H1 (cell line): ENCODE measurements at regions not wholly inside any gene's neighbourhood (a gene's known extent, or its start where the extent isn't known, plus 50 kb on each side); places are given as distances from the start of the nearest gene placed in this dataset.

Experiments used
- CTCF ChIA-PET: fragments of 300-600 bp; sonication (Branson Sonifier 250); formaldehyde crosslinking; loops from one replicate; lab custom pipeline; 2021; ENCODE audit not compliant: partially characterized antibody; lab: Charles Lee
- POLR2A ChIA-PET: fragments of 300-600 bp; sonication (Branson Sonifier 250); formaldehyde crosslinking; loops from one replicate; lab custom pipeline; 2021; ENCODE audit warnings: inconsistent platforms; ENCODE audit not compliant: partially characterized antibody; lab: Charles Lee
- DNase-seq, 2 experiments: peaks; one replicate each; pipeline versions ENCODE4 v3.0.0 to v3.0.0-alpha.2; 2010 to 2022; ENCODE audit warnings: low spot score in 2 of 2, low read depth in 1 of 2, mixed read lengths in 1 of 2
- FAIRE-seq: peaks from 2 replicates; lab custom pipeline; 2011; peaks lifted over from hg19 to GRCh38; lab: Jason Lieb, UNC
- H2AFZ ChIP-seq: 2 replicates; pipeline ENCODE4 v1.8.1; 2012; ENCODE audit warnings: low read length, inconsistent platforms
- H2AK5ac ChIP-seq: 2 replicates; pipeline ENCODE4 v1.6.1; 2013; ENCODE audit warnings: low read depth, low read length
- H2BK120ac ChIP-seq: replicated peaks from 2 replicates; pipeline ENCODE3; 2013; ENCODE audit warnings: low read depth, low read length, inconsistent platforms
- H2BK12ac ChIP-seq: 2 replicates; pipeline ENCODE4 v1.6.1; 2013; ENCODE audit warnings: low read depth, low read length
- H2BK15ac ChIP-seq: 2 replicates; pipeline ENCODE4 v1.6.1; 2013; ENCODE audit warnings: low read length
- H2BK20ac ChIP-seq: 2 replicates; pipeline ENCODE4 v1.6.1; 2013; ENCODE audit warnings: low read length
- H2BK5ac ChIP-seq: 2 replicates; pipeline ENCODE4 v1.6.1; 2013; ENCODE audit warnings: low read depth, low read length
- H3K14ac ChIP-seq: 2 replicates; pipeline ENCODE4 v1.6.1; 2013; ENCODE audit warnings: inconsistent platforms; ENCODE audit not compliant: insufficient read length
- H3K18ac ChIP-seq: 2 replicates; pipeline ENCODE4 v1.6.1; 2013; ENCODE audit warnings: low read length; ENCODE audit errors: extremely low read depth
- H3K23ac ChIP-seq: 2 replicates; pipeline ENCODE4 v1.6.1; 2013; ENCODE audit warnings: inconsistent platforms; ENCODE audit not compliant: insufficient read length
- H3K23me2 ChIP-seq: 2 replicates; pipeline ENCODE4 v1.6.1; 2013; ENCODE audit warnings: low read depth, low read length
- H3K27ac ChIP-seq: 2 replicates; pipeline ENCODE4 v1.6.1; 2011; ENCODE audit warnings: low read depth, low read length, inconsistent platforms
- H3K27me3 ChIP-seq, 4 experiments: replicated peaks in 1 of 4; 1 replicate in 1 of 4; 2 replicates in 3 of 4; pipeline versions ENCODE4 v1.6.1 to v1.8.1; 2011 to 2013; ENCODE audit warnings: low read length in 3 of 4, mild to moderate bottlenecking in 3 of 4, inconsistent platforms in 2 of 4, mixed read lengths in 2 of 4, moderate library complexity in 1 of 4; ENCODE audit not compliant: control insufficient read depth in 3 of 4, insufficient read depth in 3 of 4; ENCODE audit errors: extremely low read depth in 1 of 4
- H3K36me3 ChIP-seq, 4 experiments: 2 replicates each; pipeline versions ENCODE4 v1.6.1 to v1.8.1; 2011 to 2013; ENCODE audit warnings: mild to moderate bottlenecking in 4 of 4, low read length in 3 of 4, moderate library complexity in 2 of 4, control low read depth in 1 of 4, inconsistent platforms in 1 of 4; ENCODE audit not compliant: insufficient read depth in 4 of 4, control insufficient read depth in 2 of 4
- H3K4ac ChIP-seq: replicated peaks from 2 replicates; pipeline ENCODE3; 2013; ENCODE audit warnings: low read length, low read depth, mixed read lengths, inconsistent platforms; ENCODE audit not compliant: insufficient read length
- H3K4me1 ChIP-seq, 4 experiments: replicated peaks in 1 of 4; 1 replicate in 1 of 4; 2 replicates in 3 of 4; pipeline versions ENCODE4 v1.6.1 to v1.8.1; 2011 to 2013; ENCODE audit warnings: low read length in 3 of 4, inconsistent platforms in 2 of 4, mixed read lengths in 1 of 4; ENCODE audit not compliant: insufficient read depth in 4 of 4, control insufficient read depth in 3 of 4
- H3K4me2 ChIP-seq, 2 experiments: 2 replicates each; pipeline versions ENCODE4 v1.6.1 to v1.8.1; 2011 to 2013; ENCODE audit warnings: low read depth in 2 of 2, low read length in 2 of 2, control low read depth in 1 of 2, inconsistent platforms in 1 of 2, mild to moderate bottlenecking in 1 of 2; ENCODE audit not compliant: insufficient read depth in 1 of 2
- H3K4me3 ChIP-seq, 4 experiments: fragments of 200-600, 300-600 bp in 1 of 4; sonication (generic), shearing (Covaris generic), sonication (Bioruptor Twin) in 1 of 4; 2 replicates each; pipeline versions ENCODE4 v1.5.1 to v1.8.1; 2011 to 2016; ENCODE audit warnings: low read length in 4 of 4, low read depth in 3 of 4, control low read depth in 2 of 4, inconsistent platforms in 2 of 4, mild to moderate bottlenecking in 2 of 4, mixed read lengths in 1 of 4, moderate library complexity in 1 of 4; ENCODE audit not compliant: insufficient read depth in 2 of 4; ENCODE audit errors: extremely low read depth in 1 of 4
- H3K56ac ChIP-seq: replicated peaks from 2 replicates; pipeline ENCODE3; 2013; ENCODE audit warnings: low read depth, mild to moderate bottlenecking, mixed read lengths, low read length, inconsistent platforms; ENCODE audit not compliant: insufficient read length
- H3K79me1 ChIP-seq: 2 replicates; pipeline ENCODE4 v1.6.1; 2013; ENCODE audit warnings: low read depth, low read length, control low read depth
- H3K79me2 ChIP-seq, 2 experiments: 2 replicates each; pipeline versions ENCODE4 v1.6.1 to v1.8.1; 2012 to 2013; ENCODE audit warnings: low read length in 2 of 2, mild to moderate bottlenecking in 2 of 2, inconsistent platforms in 1 of 2; ENCODE audit not compliant: insufficient read depth in 2 of 2, control insufficient read depth in 1 of 2
- H3K9ac ChIP-seq, 4 experiments: replicated peaks in 1 of 4; 1 replicate in 1 of 4; 2 replicates in 3 of 4; pipeline versions ENCODE4 v1.6.1 to v1.8.1; 2011 to 2013; ENCODE audit warnings: low read depth in 3 of 4, low read length in 3 of 4, control low read depth in 2 of 4, mild to moderate bottlenecking in 2 of 4, moderate library complexity in 2 of 4, inconsistent platforms in 1 of 4; ENCODE audit errors: extremely low read depth in 1 of 4
- H3K9me3 ChIP-seq, 2 experiments: 2 replicates each; pipeline versions ENCODE4 v1.6.1 to v1.8.1; 2012 to 2013; ENCODE audit warnings: mild to moderate bottlenecking in 2 of 2, moderate library complexity in 2 of 2, control low read depth in 1 of 2, inconsistent platforms in 1 of 2, low read depth in 1 of 2, low read length in 1 of 2, mixed read lengths in 1 of 2; ENCODE audit not compliant: insufficient read depth in 2 of 2
- H4K20me1 ChIP-seq, 2 experiments: replicated peaks in 1 of 2; 2 replicates each; pipeline versions ENCODE3 to v1.8.1; 2011 to 2013; ENCODE audit warnings: inconsistent platforms in 2 of 2, low read length in 2 of 2, mild to moderate bottlenecking in 1 of 2; ENCODE audit not compliant: insufficient read depth in 2 of 2, control insufficient read depth in 1 of 2
- H4K5ac ChIP-seq: 2 replicates; pipeline ENCODE4 v1.6.1; 2013; ENCODE audit warnings: low read length, low read depth, mixed read lengths, inconsistent platforms; ENCODE audit not compliant: insufficient read length
- H4K8ac ChIP-seq: 2 replicates; pipeline ENCODE4 v1.8.0; 2013; ENCODE audit warnings: mild to moderate bottlenecking, moderate library complexity, low read length, inconsistent platforms; ENCODE audit not compliant: insufficient read depth; ENCODE audit errors: extremely low read depth
- H4K91ac ChIP-seq: replicated peaks from 2 replicates; pipeline ENCODE3; 2013; ENCODE audit warnings: low read length, mixed read lengths, inconsistent platforms; ENCODE audit not compliant: insufficient read length
- ASH2L ChIP-seq: fragments of 200-600, 300-600 bp; sonication (generic); IDR thresholded peaks from one replicate; pipeline ENCODE4 v1.7.1; 2017; ENCODE audit warnings: low read length
- ATF2 ChIP-seq: IDR thresholded peaks from 2 replicates; pipeline ENCODE4 v1.6.1; 2012; ENCODE audit warnings: low read length, inconsistent platforms
- CHD1 ChIP-seq: IDR thresholded peaks from 2 replicates; pipeline ENCODE4 v1.6.1; 2012; ENCODE audit warnings: low read depth, low read length, improper control_type of control experiment
- CREB1 ChIP-seq: IDR thresholded peaks from 2 replicates; pipeline ENCODE4 v1.6.1; 2012; ENCODE audit warnings: inconsistent platforms
- EGR1 ChIP-seq: IDR thresholded peaks from 2 replicates; pipeline ENCODE4 v1.6.1; 2011; ENCODE audit warnings: low read depth, low read length, borderline replicate concordance
- FOSL1 ChIP-seq: IDR thresholded peaks from 2 replicates; pipeline ENCODE4 v1.6.1; 2011; ENCODE audit warnings: mild to moderate bottlenecking, low read depth, low read length, moderate library complexity; ENCODE audit not compliant: insufficient read depth
- HDAC2 ChIP-seq, 2 experiments: fragments of 300-600 bp in 1 of 2; sonication (generic) in 1 of 2; IDR thresholded peaks; 2 replicates each; pipeline ENCODE4 v1.6.1; 2011 to 2012; ENCODE audit warnings: low read depth in 2 of 2, low read length in 2 of 2, mild to moderate bottlenecking in 2 of 2, moderate library complexity in 2 of 2, borderline replicate concordance in 1 of 2, inconsistent platforms in 1 of 2
- KDM1A ChIP-seq: fragments of 200-600, 300-600 bp; sonication (generic); IDR thresholded peaks from 2 replicates; pipeline ENCODE4 v1.7.1; 2016; ENCODE audit warnings: mild to moderate bottlenecking, low read length, borderline replicate concordance
- KDM4A ChIP-seq: IDR thresholded peaks from one replicate; pipeline ENCODE4 v1.7.1; 2012; ENCODE audit warnings: low read depth, mild to moderate bottlenecking, moderate library complexity, low read length, inconsistent platforms; ENCODE audit not compliant: severe bottlenecking
- NRF1 ChIP-seq: IDR thresholded peaks from 2 replicates; pipeline ENCODE4 v1.6.1; 2011; ENCODE audit warnings: mild to moderate bottlenecking, low read depth, low read length, improper control_type of control experiment
- RFX5 ChIP-seq: IDR thresholded peaks from 2 replicates; pipeline ENCODE4 v1.6.1; 2011; ENCODE audit warnings: low read depth, low read length, improper control_type of control experiment, borderline replicate concordance
- SIRT6 ChIP-seq: IDR thresholded peaks from one replicate; pipeline ENCODE4 v1.7.1; 2012; ENCODE audit warnings: low read length, inconsistent platforms
- SP1 ChIP-seq: IDR thresholded peaks from 2 replicates; pipeline ENCODE4 v1.6.1; 2011; ENCODE audit warnings: low read depth, low read length
- USF2 ChIP-seq: IDR thresholded peaks from 2 replicates; pipeline ENCODE4 v1.6.1; 2011; ENCODE audit warnings: low read length, improper control_type of control experiment

- H3K9ac ChIP-seq: no peak overlapping the region
- H4K8ac ChIP-seq: no peak overlapping the region
- no peak overlapping the region for H4K5ac ChIP-seq
- no peak overlapping the region for H3K4me3 ChIP-seq
- H2BK12ac ChIP-seq: no peak overlapping the region
- no peak overlapping the region for H3K14ac ChIP-seq
- no peak overlapping the region for H2BK15ac ChIP-seq
- FAIRE-seq: no peak
- no peak overlapping the region for H2AK5ac ChIP-seq
- no peak overlapping the region for H2BK120ac ChIP-seq
- no peaks in the 10 kb centered on the region for H3K36me3 ChIP-seq
- H3K4ac ChIP-seq: no peak overlapping the region
- H3K18ac ChIP-seq: no peak overlapping the region
- H3K23ac ChIP-seq: no peak overlapping the region
- H3K79me1 ChIP-seq: no peaks in the 10 kb centered on the region
- no peaks in the 10 kb centered on the region for H3K9me3 ChIP-seq
- no peak overlapping the region for H2BK20ac ChIP-seq
- H3K56ac ChIP-seq: no peak overlapping the region
- no peak for DNase-seq
- no peak overlapping the region for H2BK5ac ChIP-seq
- no peaks in the 10 kb centered on the region for H3K4me1 ChIP-seq
- ChIA-PET CTCF (no interaction called here), POLR2A (no interaction called here)
- no peaks in the 10 kb centered on the region for H3K23me2 ChIP-seq
- no peak overlapping the region for H3K4me2 ChIP-seq
- H3K79me2 ChIP-seq: no peaks in the 10 kb centered on the region
- no peaks in the 10 kb centered on the region for H4K20me1 ChIP-seq
- no peaks in the 10 kb centered on the region for H3K27me3 ChIP-seq
- no peak overlapping the region for H4K91ac ChIP-seq
- H2AFZ ChIP-seq: no peak overlapping the region
- no peak overlapping the region for H3K27ac ChIP-seq
- TF ChIP-seq ASH2L (no peak), HDAC2 (IDR thresholded peaks at IDR 0.05; ENCODE audit: borderline replicate concordance in 1 of 2, low read depth in 2 of 2, low read length in 2 of 2) (no peak), NRF1 (no peak), CHD1 (no peak), CREB1 (no peak), SP1 (no peak), EGR1 (no peak), KDM1A (no peak), FOSL1 (no peak), RFX5 (no peak), KDM4A (no peak), USF2 (no peak), SIRT6 (no peak), ATF2 (no peak)
Observed at GRCh38 chr2:146004462-146004861, 1484.5 kb upstream of the ZEB2 start.
